Thyroid gland (tissue), 4 donors: ENCODE measurements at regions not wholly inside any gene's neighbourhood (a gene's known extent, or its start where the extent isn't known, plus 50 kb on each side); places are given as distances from the start of the nearest gene placed in this dataset.

Experiments
- POLR2A ChIP-seq, 2 donors: fragments of 450-650 bp; IDR thresholded peaks; one replicate each; pipeline ENCODE4 v1.6.1; 2017; ENCODE audit warnings: antibody characterized with exemption in 2 of 2, mild to moderate bottlenecking in 2 of 2, moderate library complexity in 1 of 2
- TF ChIP-seq, protein P1 (sequence below), 6 experiments: fragments of 200-600 bp in 3 of 6; fragments of 450-650 bp in 3 of 6; sonication (generic) in 3 of 6; IDR thresholded peaks; one replicate each; pipeline ENCODE4 v1.5.1; 2016 to 2019; ENCODE audit warnings: antibody characterized with exemption in 6 of 6, mild to moderate bottlenecking in 2 of 6, inconsistent platforms in 1 of 6, moderate library complexity in 1 of 6

DNA sequence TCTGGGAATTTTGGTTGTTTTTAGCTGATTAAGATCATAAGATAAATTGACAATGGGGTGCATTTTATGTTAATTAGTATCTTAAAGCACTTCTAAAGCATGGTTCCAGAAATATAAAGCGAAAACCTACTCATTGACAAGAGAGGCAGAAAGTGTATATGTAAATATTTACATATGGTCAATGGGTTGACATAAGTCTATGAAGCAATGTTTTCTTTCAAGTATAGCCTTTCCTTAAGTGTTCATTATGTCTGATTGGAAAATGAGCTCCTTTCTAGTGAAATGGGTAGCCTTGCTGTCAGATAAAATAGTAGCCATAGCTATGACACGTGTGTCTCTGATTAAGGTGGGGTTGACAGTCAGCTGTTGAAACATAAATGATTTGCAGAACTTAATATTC is 365.2 kb upstream of the AGTR1 start:
- TF ChIP-seq POLR2A (IDR thresholded peaks at IDR 0.05) = no peak
- TF ChIP-seq, protein P1, sequence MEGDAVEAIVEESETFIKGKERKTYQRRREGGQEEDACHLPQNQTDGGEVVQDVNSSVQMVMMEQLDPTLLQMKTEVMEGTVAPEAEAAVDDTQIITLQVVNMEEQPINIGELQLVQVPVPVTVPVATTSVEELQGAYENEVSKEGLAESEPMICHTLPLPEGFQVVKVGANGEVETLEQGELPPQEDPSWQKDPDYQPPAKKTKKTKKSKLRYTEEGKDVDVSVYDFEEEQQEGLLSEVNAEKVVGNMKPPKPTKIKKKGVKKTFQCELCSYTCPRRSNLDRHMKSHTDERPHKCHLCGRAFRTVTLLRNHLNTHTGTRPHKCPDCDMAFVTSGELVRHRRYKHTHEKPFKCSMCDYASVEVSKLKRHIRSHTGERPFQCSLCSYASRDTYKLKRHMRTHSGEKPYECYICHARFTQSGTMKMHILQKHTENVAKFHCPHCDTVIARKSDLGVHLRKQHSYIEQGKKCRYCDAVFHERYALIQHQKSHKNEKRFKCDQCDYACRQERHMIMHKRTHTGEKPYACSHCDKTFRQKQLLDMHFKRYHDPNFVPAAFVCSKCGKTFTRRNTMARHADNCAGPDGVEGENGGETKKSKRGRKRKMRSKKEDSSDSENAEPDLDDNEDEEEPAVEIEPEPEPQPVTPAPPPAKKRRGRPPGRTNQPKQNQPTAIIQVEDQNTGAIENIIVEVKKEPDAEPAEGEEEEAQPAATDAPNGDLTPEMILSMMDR (IDR thresholded peaks at IDR 0.05) = no peak
